Colonic mucosa (tissue), 4 donors: ENCODE measurements at regions not wholly inside any gene's neighbourhood (a gene's known extent, or its start where the extent isn't known, plus 50 kb on each side); places are given as distances from the start of the nearest gene placed in this dataset.
A peak's percentile ranks its signal among the peaks of the same experiment; 100 is the strongest.

Experiments
- DNase-seq: peaks from one replicate; pipeline ENCODE4 v3.0.0-alpha.2; 2020
- H3K27ac ChIP-seq: fragments of 200-600 bp; one replicate; pipeline ENCODE4 v1.8.0; 2021
- H3K27me3 ChIP-seq: fragments of 200-600 bp; one replicate; pipeline ENCODE4 v1.8.0; 2021
- H3K36me3 ChIP-seq: fragments of 200-600 bp; one replicate; pipeline ENCODE4 v1.8.0; 2021
- H3K4me1 ChIP-seq: fragments of 200-600 bp; one replicate; pipeline ENCODE4 v1.8.0; 2021; ENCODE audit warnings: mild to moderate bottlenecking
- H3K4me3 ChIP-seq: fragments of 200-600 bp; one replicate; pipeline ENCODE4 v1.8.0; 2021
- H3K9ac ChIP-seq, 2 donors: one replicate each; pipeline ENCODE4 v1.7.0; 2013; ENCODE audit warnings: control low read depth in 2 of 2, low read depth in 2 of 2, low read length in 2 of 2
- H3K9me3 ChIP-seq: fragments of 200-600 bp; one replicate; pipeline ENCODE4 v1.8.0; 2021
- CTCF ChIP-seq: fragments of 200-600 bp; IDR thresholded peaks from one replicate; pipeline ENCODE4 v1.8.0; 2022; ENCODE audit warnings: antibody characterized with exemption, mild to moderate bottlenecking
- intact Hi-C: fragments of 100-400 bp; cut with DNase I; formaldehyde crosslinking; loops from one replicate; pipeline ENCODE4 v1.14.1; 2022
- donor health status: healthy.
- donor health status: DM: no; HTN: no; CAD: no.
- donor health status: DM: no; HTN: no; CAD: no.

GRCh38 chr15:81755626-81756025, 290.2 kb downstream of the MEX3B start:
- TF ChIP-seq CTCF, result no peak
- no peaks in the 10 kb centered on the region for H3K9me3 ChIP-seq
- H3K27ac ChIP-seq, result no peak overlapping the region
- intact Hi-C loops, result no loop called here
- H3K9ac ChIP-seq, result no peak overlapping the region
- H3K27me3 ChIP-seq, result no peaks in the 10 kb centered on the region
- H3K4me3 ChIP-seq, result no peak overlapping the region
- no peaks in the 10 kb centered on the region for H3K4me1 ChIP-seq
- no peaks in the 10 kb centered on the region for H3K36me3 ChIP-seq
- DNase-seq, result no peak

GRCh38 chr15:81754078-81754477, 291.7 kb downstream of the MEX3B start:
- Histone ChIP-seq H3K4me1 (no peaks in the 10 kb centered on the region), H3K27me3 (no peaks in the 10 kb centered on the region), H3K9ac (no peak overlapping the region), H3K4me3 (no peak overlapping the region), H3K36me3 (no peaks in the 10 kb centered on the region), H3K27ac (no peak overlapping the region), H3K9me3 (no peaks in the 10 kb centered on the region)
- TF ChIP-seq CTCF, result no peak
- DNase-seq, result no peak
- intact Hi-C loops, result no loop called here

GRCh38 chr15:81752974-81753373, 292.8 kb downstream of the MEX3B start:
- Histone ChIP-seq H3K9me3 (no peaks in the 10 kb centered on the region), H3K4me1 (no peaks in the 10 kb centered on the region), H3K27me3 (no peaks in the 10 kb centered on the region), H3K27ac (no peak overlapping the region), H3K9ac (no peak overlapping the region), H3K4me3 (no peak overlapping the region), H3K36me3 (no peaks in the 10 kb centered on the region)
- no peak for TF ChIP-seq CTCF
- DNase-seq, result no peak
- intact Hi-C loops, result no loop called here

GRCh38 chr15:81752546-81752942, 293.3 kb downstream of the MEX3B start:
- no peaks in the 10 kb centered on the region for H3K9me3 ChIP-seq
- H3K27me3 ChIP-seq, result no peaks in the 10 kb centered on the region
- intact Hi-C loops, result no loop called here
- no peak overlapping the region for H3K4me3 ChIP-seq
- TF ChIP-seq CTCF, result no peak
- no peaks in the 10 kb centered on the region for H3K4me1 ChIP-seq
- no peak overlapping the region for H3K9ac ChIP-seq
- DNase-seq, result peak; percentile 27
- no peak overlapping the region for H3K27ac ChIP-seq
- no peaks in the 10 kb centered on the region for H3K36me3 ChIP-seq

GRCh38 chr15:81751816-81752545, 293.8 kb downstream of the MEX3B start:
- Histone ChIP-seq H3K9ac (no peak overlapping the region), H3K4me1 (no peaks in the 10 kb centered on the region), H3K4me3 (no peak overlapping the region), H3K9me3 (no peaks in the 10 kb centered on the region), H3K27me3 (no peaks in the 10 kb centered on the region), H3K27ac (no peak overlapping the region), H3K36me3 (no peaks in the 10 kb centered on the region)
- DNase-seq, result no peak
- intact Hi-C loops, result no loop called here
- no peak for TF ChIP-seq CTCF
